HG03342 (cell line): ENCODE measurements at regions not wholly inside any gene's neighbourhood (a gene's known extent, or its start where the extent isn't known, plus 50 kb on each side); places are given as distances from the start of the nearest gene placed in this dataset.

Experiments used
- ATAC-seq: cut with Tn5 transposase; IDR thresholded peaks from one replicate; pipeline ENCODE4 v1.9.1; 2021; ENCODE audit warnings: mild to moderate bottlenecking, moderate library complexity; ENCODE audit not compliant: unreplicated experiment

DNA sequence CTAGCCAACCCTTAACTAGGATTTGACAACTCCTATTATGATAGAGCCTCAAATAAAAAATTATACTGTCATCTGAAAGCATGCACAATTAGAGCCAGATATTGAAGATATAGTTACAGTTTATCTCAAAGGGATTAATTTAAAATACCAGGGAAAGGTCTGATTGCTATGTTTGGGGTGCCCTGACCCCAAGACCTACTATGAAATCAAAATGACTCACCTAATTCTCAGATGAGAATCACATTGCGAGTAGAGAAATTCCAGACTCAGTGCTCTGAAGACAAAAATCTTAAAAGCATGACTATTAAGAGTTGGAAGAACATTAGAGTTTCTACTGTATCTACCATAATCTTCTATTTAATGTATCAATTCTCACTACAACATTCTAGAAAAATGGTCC lies 297.1 kb downstream of the AHR start:
- no peak for ATAC-seq

DNA sequence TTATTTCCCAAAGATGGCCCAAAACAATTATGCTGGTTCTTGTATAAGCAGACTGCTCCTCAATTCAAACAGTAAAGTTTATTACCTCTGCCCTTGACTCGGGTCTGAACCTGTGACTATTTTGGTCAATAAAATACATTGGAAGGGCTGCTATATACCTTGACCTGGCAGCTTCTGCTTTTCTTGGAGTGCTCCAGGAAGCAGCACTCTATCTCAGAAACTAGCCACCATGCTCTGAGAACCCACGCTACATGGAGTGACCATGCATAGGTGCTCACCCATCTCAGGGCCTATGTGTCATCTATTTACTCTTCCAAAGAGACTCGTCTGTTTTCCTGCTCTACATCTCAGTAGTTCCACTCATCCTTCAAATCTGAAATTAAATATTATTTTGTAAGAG lies 299.9 kb downstream of the AHR start:
- no peak for ATAC-seq

GRCh38 chr7:17598846-17599245 lies 300.4 kb downstream of the AHR start:
- ATAC-seq: no peak

DNA sequence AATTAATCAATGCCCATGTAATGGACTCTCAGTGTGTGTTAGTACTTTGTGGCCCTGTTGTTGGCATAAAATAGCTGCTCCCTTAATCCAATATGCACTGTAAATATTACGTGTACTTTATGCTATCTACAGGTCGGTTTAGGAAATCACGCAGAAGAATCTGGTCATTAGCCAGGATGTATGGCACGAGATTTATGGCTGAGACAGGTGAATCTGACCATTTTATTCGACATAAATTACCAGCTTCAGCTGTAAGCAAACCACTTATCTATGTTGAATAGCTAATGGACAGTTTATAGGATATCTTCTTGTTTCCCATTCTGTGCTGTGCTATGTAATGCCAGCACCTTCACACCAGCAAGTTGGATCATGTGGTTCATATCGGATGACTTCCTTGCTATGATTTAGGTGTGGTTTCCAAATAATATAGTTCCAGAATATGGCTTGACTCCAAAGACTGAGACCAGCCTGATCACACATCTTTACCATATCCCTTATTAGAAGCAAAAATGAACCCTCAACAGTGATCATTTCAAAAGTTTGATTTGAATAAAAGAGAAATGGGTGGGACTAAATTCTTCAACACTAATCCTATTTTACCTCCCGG lies 301.4 kb downstream of the AHR start:
- no peak for ATAC-seq

- ATAC-seq: no peak
Measured at GRCh38 chr7:17600340-17600752, 301.9 kb downstream of the AHR start.

- ATAC-seq: no peak
Measured at GRCh38 chr7:17601921-17602320, 303.5 kb downstream of the AHR start.

DNA sequence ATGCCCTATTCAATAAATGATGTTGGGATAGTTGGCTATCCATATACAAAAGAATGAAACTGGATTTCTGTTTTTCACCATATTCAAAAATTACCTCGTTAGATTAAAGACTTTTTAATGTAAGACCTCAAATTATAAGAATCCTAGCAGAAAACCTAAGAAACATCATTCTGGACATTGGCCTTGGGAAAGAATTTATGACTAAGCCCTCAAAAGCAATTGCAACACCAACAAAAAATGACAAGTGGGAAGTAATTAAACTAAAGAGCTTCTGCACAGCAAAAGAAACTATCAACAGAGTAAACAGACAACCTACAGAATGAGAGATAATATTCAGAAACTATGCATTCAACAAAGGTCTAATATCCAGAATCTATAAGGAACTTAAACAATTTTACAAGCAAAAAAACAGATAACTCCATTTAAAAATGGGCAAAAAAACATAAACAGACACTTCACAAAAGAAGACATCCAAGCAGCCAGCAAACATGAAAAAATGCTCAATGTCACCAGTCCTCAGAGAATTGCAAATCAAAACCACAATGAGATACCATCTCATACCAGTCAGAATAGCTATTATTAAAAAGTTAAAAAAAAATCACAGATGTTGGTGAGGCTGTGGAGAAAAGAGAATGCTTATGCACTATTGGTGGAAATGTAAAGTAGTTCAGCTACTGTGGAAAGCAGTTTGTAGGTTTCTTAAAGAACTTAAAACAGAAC lies 309.8 kb downstream of the AHR start:
- no peak for ATAC-seq

DNA sequence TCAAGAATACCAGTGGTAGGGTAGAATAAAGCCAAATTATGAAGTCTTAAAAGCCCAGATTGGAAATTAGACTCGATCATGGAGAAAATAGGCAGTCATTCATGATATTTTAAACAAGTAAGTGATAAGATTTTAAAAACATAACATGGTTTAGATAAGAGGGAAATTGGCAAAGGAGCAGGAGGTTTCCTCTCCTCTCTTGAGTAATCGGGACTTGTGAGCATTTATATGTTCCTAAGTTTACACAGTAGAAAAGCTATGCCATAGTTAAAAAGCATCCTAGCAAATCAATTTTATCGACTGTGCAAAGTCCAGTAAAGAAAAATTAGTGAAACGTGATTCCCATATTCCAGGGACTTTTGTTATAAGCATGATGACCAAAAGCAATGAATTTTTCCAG lies 313.2 kb downstream of the AHR start:
- no peak for ATAC-seq

- no peak for ATAC-seq
Measured at GRCh38 chr7:17613338-17614041, 315.0 kb downstream of the AHR start.

DNA sequence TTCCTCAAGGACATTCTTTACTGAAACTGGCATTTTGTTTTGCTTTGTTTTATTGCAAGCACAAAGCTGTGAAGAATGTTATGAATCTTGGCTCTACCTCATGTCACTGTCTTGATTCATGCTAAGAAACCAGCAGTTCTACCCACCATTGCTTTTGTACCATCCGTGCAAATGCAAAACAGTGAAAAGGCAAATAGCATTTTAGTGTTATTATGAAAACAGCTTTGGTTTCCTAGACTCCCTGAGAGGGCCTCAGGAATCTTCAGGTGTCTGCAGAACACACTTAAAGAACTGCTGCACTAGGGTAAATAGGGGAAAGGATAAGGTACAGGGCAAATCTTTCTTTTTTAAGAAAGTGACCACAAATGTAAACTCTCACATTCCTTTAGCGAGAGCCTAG lies 318.9 kb downstream of the AHR start:
- ATAC-seq: no peak

DNA sequence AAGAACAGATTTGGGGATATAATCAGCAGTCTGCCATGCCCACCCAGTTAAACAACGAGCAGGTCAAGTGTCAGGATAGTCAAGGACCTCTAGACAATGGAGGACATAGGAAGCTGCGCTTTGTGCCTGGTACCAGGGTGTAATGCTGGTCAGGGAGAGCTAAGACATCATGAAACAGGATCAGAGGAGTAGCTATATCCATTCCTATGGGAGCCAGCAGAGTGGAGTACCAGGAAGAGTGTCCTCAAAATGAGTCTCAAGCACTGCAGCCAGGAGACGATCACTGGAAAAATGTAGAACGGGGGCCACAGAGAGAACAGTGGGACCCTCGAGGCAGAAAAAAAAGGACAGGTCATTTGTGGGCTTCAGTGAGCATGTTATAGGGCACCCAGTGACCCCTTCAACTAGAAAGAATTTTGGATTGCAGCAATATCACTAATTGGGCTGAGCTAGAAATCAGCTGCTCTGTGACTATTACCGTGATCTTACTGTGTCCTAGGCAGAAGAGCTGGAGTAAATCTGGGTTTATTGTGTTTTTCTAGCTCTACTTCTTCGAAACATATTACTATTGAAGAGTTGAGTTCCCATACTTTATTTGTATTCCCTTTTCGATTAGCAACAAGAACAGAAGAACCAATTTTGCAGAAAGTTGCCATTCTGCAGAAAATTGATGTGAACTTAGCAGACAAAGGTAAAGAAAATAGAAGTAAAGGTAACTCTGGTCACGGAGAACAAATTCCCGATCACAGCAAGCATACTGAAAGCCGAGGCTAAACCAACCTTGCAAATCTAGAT lies 319.6 kb downstream of the AHR start:
- no peak for ATAC-seq

- ATAC-seq: no peak
Measured at GRCh38 chr7:17618652-17618974, 320.2 kb downstream of the AHR start.

DNA sequence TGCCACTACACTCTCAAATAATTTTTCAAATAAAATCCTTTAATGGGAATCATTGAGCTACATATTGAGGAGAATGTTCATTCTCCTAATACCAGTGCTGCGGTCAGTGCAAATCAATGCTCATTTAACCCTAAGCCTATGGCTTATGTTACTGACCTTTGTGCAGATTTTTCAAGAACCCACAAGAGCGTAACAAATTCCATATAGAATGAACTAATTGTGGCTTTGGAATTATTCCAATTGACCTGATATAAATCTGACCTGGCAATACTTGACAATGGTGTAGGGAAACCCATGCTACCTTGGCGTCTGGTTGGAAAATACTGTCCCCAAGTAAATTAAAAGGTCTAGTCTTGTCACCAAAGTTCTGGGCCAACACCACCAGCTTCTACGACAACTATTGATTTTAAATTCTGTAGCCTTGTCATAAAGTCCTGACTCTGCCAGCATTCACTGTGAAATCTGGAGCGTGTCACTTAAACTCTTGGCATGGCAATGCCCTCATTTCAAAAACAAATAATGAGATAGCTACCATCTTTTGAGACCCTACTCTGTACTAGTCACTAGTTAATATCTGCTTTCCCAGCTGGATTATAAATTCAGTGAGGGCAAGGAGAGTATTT lies 320.9 kb downstream of the AHR start:
- ATAC-seq: no peak

GRCh38 chr7:17620566-17620965 lies 319.7 kb downstream of the SNX13 start:
- no peak for ATAC-seq

DNA sequence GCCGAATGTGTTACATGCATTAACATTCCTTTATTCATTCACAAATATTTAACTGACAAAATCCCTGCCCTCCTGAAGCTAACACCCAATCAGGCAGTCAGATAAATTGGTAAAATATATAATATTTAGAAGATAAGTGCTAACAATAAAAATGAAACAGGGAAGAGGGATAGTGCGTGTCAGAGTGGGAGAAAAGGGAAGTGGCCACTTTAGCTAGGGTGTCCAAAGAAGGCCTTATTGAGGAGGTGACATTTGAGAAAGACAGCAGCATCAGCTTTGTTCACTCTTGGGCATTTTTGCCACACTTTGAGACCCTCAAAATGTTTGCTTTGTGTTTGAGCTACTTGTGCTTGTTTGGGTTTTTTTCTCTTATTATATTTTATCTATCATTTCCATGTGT lies 317.8 kb downstream of the SNX13 start:
- no peak for ATAC-seq

DNA sequence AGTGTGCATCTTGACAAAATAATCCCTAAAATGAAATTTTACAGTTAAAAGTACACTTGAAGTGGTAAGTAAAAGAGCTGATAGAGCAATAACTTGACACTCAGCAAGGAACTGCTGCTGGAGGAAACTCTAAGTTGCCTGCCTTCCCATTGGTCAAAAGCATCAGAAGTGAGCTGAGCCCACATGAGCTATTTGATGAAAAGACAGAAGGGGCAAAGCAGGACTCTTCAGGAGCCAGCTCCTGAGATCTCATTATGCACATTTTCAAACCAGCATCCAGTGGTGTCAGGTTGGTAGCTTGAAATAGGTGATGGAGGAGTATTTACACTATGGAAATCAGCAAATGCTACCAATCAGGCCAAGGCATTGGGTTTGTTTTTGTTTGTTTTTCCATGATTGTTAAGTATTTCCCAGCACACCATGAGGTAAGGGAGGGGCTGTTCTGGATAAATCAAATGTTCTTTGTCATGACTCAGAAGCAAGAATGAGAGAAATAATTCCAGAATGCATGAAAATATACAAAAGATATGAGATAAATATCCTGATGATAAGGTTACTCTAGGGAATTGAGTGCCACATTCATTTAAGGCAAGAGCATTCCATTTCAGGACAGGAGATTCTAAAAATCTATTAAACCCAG lies 316.6 kb downstream of the SNX13 start:
- ATAC-seq: no peak

DNA sequence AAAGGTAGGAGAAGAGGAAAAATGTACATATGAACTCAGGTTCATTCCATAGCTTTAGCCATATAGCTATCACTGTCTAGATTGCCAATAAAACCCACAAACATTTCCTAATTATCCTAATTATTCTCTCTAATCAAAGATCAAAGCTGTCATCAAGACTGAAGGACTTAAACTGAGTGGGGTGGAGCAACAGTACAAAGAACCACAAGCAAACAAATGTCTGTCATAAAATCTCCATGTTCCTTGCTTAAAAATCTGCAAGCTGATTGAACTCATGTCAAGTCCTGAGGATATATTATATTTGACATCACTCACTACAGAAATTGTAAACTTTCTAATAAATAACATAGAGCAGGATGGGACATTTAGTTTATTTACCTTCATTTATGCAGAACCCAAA lies 315.9 kb downstream of the SNX13 start:
- no peak for ATAC-seq

GRCh38 chr7:17625043-17625442 lies 315.3 kb downstream of the SNX13 start:
- no peak for ATAC-seq

DNA sequence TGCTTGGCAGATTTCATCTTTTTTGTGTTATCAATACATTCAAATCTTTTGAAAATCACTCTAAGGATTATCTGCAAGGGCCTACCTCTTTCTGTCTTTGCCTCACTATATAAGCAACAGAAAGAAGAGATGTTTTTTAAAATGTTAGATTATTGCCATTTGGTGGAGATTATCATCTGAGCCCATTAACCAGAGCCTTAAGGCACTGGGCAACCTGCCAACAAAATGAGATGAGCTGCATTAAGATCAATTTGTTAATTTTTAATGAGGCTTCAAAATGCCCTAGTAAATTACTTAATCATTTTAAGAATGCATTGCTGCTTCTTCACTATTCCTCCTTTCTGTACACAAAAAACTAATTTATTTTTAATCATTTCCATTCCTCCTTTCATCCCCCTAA lies 314.1 kb downstream of the SNX13 start:
- no peak for ATAC-seq

- ATAC-seq: no peak
Measured at GRCh38 chr7:17631061-17631460, 309.2 kb downstream of the SNX13 start.

GRCh38 chr7:17632384-17632783 lies 307.9 kb downstream of the SNX13 start:
- ATAC-seq: no peak
